Stimulated activated CD4-positive, alpha-beta T cell treated with anti-CD3 and anti-CD28 coated beads, Interleukin-4, amount 100 ng/mL, for 1 hour (primary cell): ENCODE measurements at regions not wholly inside any gene's neighbourhood (a gene's known extent, or its start where the extent isn't known, plus 50 kb on each side); places are given as distances from the start of the nearest gene placed in this dataset.

ENCODE experiments used
- DNase-seq: peaks from one replicate; pipeline ENCODE4 v3.0.0-alpha.2; 2020

DNA sequence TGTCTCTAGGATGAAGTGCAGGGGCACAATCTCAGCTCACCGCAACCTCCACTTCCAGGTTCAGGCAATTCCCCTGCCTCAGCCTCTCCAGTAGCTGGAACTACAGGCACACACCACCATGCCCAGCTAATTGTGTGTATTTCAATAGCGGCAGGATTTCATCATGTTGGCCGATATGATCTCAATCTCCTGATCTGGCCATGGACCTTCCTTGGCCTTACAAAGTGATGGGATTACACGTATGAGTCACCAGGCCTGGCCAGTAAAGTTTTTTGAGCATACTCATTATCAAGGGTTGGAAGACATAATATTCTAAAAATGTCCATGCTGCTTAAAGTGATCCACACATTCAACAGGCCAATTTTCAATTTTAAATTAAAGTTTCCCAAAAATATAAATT is 914.4 kb upstream of the TSPY4 start:
- no peak for DNase-seq

DNA sequence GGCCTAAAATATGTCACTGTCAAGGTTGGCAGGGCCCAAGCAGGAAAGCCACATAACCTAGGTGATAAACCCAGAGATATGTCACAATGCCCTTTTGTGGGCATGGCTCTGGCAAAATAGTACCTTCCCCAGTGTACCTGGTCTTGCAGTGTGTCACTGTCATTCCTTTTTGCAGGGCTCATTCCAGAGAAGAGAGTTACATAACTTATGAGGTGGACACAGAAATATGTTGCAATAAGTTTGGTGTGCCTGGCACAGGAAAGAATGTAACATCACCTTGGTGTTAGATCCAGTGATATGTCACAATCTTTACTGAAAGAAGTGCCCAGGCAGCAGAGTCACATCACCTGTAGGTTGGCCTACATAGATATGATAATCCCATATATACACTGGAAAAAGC is 910.8 kb upstream of the TSPY4 start:
- no peak for DNase-seq

DNA sequence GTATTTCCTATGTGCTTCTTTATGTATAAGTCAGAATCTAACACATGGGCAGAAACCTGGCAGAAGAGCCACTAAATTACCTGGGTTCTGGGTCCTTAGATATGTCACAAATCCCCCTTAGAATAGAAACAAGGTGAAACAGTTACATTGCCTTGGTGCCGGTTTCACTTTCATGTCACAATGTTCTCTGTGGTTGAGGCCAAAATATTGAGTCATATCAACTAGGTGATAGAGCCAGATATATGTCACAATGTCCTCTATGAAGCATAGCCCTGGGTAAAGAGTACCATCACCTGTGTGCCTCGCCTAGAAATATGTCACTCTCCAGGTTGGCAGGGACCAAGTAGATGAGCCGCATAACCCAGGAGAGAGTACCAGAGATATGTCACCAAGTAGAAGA is 899.8 kb upstream of the TSPY4 start:
- DNase-seq: no peak

DNA sequence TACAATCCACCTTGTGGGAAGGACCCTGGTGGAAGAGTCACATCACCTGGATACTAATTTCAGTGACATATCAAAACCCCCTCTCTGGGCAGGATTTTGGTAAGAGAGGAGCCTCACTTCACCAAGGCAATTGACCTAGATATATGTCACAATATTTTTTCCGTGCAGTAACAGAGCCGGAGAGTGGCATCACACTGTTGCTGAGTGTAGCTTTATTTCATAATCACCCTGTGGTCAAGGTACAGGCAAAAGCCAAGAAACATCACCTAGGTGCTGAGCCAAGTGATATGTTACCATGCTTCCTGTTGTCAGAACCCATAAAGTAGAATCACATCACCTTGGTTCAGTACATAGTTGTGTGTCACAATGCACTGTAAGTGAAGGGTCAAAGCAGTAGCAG is 895.2 kb upstream of the TSPY4 start:
- no peak for DNase-seq

DNA sequence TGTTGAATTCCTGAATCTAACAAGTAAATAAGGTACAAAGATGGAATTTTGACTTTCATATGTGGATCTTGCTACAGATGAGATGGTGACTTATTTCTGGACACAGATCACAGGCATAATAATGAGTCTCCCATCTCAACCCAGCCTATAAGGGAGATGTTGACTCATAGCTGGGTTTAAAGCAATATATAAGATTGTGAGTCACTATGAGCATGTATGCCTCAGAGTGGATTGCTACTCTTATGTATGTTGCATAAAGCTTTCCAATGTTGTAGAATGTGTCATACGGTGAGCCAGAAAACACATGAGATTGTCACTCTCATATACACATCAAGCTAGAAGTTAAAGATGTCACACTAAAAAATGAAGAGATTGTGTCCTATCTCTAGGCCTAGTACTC is 884.3 kb upstream of the TSPY4 start:
- no peak for DNase-seq

DNA sequence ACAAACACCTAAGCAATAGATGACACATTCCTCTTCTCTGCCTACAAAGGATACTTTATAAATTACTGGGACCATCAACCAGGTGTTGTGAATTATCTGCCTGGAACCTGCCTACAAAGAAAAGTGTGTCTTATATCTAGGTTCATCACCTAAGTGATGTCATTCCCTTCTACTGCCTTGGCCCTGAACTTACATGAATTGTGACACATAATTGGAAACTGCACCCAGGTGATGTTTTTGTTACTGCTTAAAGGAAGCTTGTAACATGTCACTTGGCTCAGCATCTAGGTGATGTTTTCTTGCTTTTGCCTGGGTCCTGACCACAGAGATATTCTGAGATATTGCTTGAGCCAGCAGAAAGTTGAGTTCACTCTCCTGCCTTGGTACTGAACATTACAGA is 870.5 kb upstream of the TSPY4 start:
- no peak for DNase-seq

DNA sequence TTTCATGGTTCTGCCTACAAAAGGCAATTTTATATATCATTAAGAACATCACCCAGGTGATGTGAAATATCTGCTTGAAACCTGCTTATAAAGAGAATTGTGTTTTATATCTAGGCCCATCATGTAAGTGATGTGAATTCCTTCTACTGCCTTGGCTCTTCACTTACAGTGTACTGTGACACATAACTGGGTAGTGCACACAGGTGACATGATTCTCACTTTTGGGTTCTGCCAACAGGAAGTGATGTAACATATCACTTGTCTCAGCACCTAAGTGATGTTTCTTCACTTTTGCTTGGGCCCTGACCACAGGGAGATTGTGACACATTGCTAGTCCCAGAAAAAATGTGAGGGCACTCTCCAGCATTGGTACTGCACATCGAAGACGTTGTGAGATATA is 867.0 kb upstream of the TSPY4 start:
- no peak for DNase-seq

DNA sequence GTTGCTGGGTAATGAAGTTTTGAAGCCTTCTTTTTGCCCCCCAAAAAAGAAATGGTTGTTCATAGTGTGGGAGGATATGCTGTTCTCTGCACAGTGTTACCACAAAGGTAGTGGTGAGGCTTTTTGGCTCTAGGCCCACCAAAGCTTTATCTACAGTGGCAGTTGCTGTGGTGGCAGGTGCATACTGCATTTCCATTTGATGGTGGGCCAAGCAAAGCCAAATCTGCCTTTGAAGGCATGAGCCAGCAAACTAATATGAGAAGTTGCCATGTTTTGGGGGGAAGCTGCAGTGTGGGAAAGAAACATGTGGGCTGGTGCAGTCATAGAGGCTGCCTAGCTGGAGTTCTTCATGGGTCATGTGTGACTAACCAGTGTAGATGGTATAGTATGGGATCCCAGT is 858.1 kb upstream of the TSPY4 start:
- DNase-seq: no peak

DNA sequence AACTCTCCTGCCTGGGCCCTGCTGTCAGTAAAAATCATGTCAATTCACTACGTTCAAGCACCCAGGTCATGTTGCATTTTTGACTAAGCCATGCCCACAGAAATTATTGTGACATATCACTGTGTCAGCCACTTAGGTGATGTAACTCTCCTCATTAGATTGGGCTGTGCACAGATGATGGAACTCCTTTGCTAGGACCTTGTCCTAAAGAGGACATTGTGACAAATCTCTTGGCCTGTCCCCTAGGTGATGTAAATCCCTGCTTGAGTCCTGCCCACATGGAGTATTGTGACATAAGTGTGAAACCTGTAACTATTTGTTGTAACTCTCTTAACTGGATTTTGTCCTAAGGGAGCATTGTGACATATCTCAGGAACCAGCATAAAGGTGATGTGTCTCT is 848.3 kb upstream of the TSPY4 start:
- DNase-seq: no peak

DNA sequence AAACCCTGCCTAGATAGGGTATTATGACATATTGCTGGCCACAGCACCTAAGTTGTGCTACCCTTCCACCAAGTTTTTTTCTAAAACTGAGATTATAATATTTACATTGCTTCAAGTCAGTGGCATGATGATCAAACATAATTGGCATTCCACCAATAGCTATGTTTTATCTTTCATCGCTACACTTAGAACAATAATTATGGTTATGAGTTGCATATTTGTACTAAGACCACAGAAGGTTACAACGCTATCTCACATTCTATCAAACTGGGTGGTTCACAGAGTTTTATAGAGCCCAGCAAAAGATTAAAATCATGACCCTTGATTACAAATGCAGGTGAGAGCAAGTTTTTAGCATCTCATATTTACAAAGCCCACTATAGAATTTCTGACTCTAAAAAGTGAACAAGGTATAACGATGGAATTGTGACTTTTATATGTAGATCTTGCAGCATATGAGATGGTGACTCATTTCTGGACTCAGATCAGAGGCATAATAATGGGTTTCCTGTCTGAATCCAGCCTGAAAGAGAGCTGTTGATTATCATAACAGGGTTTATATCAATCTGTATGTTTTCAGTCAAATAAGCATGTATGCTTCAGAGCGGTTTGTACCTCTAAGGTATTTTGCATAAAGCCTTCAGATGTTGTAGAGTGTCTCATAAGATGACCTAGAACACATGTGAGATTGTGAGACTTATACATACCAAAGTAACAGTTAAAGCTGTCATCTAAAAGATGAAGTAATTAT is 847.2 kb upstream of the TSPY4 start:
- no peak for DNase-seq

DNA sequence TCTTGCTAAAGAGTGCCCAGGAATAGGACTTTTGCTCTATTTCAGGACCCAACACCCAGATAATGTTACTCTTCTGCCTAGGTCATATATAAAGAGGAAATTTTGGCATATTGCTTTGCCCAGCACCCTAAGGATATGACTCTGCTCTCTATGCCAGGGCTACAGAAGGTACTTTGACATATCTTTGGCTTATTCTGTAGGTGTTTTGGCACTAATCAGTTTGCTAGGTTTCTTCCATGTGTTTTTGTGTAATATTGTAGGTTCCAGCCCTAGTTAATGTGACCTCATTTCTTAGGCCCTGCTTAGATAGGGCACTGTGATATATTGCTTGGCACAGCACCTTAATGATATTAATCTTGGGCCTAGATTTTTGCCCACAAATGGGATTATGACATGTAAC is 842.9 kb upstream of the TSPY4 start:
- DNase-seq: no peak

DNA sequence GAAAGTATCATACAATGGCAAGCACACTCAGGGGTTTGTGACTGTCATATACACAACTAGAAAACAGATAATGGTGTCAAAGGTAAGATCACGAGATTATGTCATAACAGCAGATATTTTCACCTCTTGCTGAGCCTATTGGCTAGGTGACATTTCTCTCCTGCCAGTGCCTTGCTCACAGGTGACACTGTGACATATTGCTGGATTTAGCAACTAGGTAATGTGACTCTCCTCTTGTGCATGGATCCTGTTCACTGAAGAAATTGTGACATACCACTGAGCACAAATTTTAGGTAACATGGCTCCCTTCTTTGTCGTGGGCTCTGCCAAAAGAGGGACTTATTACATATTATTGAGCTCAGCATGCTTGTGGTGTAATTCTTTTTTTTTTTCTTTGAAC is 842.0 kb upstream of the TSPY4 start:
- no peak for DNase-seq

DNA sequence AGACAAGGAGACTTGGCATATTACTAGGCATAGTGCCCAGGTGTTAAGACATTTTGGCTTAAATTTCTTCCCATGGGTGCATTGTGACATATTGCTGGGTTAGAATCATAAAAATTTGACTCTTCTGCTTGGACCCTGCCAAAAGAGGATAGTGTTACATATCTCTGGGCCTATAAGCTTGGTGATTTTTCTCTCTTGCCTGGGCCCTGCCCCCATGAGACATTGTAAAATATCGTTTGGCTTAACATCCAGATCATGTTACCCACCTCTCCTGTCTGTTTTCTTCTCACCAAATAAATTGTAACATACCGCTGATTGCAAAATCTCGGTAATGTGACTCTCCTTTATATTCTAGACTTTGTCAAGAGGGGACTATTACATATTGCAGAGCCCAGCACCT is 836.4 kb upstream of the TSPY4 start:
- DNase-seq: no peak

DNA sequence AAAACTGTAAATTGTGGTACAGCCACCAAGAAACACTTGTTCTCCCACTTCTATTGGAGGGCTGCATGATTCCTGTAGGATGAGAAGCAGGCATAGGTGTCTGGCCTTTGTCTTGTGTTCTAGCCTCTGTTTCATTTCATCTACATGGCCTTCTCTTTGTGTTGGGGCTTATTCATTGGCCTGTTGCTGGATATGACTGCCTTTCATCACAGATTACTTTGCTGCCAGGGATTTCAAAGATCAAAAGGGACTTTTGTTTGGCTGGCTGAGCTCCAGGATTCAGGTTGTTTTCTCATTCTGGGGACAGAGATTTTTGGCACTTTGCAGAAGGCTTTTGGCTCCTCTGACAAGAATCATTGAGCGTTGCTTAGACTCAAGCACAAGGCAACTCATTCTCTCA is 803.8 kb upstream of the TSPY4 start:
- no peak for DNase-seq

DNA sequence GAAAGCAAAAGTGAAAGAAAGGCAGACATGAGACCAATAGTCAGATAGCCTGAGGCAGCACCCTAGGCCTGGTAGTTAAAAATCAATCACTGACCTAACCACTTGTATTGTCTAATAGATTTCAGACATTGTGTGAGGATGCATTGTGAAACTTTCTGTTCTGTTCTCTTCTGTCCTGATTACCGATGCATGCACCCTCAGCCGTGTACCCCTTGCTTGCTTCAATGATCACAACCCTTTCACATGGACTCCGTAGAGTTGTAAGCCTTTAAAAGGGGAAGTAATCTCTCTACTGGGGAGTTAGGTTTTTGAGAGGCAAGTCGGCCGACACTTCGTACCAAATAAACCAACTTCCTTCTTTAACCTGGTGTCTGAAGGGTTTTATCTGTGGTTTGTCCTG is 801.6 kb upstream of the TSPY4 start:
- no peak for DNase-seq

DNA sequence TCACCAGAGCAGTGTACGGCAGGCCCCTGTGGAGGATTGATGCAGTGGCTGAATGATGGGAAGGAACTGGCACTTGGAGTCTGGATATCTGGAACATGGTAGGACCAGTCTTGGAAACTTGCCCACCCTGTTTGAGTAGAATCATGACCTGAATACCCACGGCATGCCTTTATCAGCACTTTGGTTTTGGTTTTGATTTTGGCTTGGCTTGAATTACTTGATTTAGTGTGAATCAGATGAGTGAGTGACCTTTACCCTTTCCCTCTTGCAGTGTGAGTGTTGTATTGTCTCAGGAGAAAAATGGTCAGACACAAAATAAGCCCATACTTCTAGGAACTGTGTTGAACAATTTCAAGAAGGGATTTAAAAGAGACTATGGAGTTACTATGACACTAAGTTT is 801.0 kb upstream of the TSPY4 start:
- DNase-seq: no peak

DNA sequence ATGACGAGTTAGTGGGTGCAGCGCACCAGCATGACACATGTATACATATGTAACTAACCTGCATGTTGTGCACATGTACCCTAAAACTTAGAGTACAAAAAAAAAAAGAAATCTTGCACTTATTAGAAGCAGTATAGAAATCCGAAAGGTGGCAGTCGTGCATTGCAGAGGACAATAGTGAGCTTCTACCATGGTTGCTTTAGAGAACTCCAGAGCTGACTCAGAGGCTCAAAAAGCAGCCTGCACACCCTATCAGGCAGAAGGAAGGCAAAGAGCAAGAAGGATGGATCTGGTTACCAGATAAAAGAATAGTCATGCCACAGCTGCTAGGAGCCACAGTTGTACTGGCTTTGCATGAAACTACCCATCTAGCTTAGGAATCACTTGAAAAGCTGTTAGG is 796.0 kb upstream of the TSPY4 start:
- no peak for DNase-seq

DNA sequence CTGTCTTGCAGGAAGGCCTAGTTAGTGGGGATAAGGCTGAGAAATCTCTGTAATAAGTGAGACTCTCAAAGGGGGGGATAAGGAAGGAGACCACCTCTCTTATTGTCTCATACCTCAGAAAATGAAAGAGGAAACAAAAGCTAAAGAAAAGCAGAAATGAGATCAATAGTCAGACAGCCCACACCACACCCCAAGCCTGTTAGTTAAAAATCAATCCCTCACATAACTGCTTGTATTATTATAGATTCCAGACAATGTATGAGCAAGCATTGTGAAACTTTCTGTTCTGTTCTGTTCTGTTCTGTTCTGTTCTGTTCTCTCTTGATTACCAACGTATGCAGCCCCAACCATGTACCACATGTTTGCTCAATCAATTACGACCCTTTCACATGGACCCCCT is 792.5 kb upstream of the TSPY4 start:
- no peak for DNase-seq

DNA sequence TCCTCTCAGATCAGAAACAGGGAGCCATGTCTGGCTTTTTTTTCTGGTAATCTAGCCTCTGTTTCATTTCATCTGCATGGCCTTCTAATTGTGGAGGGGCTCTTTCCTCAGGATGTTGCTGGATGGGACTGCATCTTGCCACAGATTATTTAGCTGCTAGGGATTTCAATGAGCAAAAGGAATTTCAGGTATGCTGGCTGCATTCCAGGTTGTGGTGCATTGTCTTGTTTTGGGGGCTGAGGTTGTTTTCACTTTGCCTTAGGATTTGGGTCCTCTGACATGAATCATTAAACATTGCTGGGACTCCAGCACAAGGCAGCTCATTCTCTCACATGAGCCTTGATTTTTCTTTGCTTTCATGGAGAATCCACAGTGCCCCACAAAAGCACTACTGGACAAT is 789.3 kb upstream of the TSPY4 start:
- DNase-seq: no peak

DNA sequence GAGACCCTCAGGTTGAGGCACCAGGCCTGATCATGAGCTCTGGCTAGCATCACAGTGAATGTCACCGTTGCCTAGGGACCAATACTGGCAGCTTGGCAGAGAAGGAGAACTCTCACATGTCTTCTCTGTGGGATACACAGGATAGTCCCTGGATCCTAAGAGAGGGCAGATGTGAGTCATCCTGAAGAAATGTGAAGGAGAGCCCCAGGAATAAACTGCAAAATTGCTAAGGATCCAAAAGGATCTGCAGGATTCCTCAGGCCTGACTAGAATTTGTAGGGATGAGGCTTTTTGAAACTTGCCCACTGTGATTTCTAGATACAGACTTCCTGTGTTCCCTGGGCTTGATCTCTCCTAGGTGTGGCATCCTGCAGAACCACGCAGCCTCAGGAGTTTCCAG is 785.9 kb upstream of the TSPY4 start:
- no peak for DNase-seq

DNA sequence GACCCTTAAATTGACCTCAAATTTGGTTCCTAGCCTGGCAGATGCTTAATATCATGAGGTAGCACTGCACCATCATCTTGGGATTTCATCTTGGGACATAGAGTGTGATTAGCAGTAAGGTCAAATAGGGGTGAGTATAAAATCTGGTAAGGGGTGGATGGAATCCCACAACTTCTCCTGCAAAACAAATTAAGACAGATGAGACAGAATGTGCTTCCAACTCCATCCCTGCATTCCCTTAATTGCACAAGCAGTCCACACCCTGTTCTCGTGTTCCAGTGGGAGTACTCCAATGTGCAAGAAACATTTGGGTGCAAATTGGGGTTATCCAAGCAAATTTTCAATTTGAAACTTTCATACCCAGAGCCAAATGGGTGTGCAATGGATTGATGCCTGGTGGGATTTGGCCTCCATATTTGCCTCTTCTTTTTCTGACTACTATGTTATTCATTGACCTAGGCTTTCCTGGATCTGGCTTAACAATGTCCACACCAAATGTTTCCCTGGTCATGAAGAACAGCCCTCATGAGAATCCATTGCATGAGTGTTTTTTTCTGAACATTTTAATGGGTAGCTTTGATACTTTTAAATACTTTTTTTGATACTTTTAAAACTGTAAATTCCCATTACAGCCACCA is 785.0 kb upstream of the TSPY4 start:
- no peak for DNase-seq

DNA sequence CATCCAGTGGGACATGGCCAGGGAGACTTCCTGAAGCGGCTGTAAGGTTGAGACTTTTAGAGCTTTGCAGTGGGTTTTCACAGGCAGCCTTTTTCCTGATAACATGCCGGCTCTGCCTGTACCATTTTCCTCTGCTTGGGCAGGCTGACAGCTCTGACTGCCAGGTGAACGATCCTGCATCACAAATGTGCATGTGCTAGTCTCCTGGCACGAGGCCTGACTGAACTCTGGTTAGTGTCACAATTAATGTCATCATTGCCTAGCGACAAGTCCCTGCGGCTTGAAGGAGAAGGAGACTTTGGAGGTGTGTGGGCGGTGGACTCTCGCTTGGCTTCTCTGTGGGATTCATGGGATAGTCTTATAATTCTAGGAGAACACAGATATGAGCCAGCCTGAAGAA is 783.6 kb upstream of the TSPY4 start:
- no peak for DNase-seq

DNA sequence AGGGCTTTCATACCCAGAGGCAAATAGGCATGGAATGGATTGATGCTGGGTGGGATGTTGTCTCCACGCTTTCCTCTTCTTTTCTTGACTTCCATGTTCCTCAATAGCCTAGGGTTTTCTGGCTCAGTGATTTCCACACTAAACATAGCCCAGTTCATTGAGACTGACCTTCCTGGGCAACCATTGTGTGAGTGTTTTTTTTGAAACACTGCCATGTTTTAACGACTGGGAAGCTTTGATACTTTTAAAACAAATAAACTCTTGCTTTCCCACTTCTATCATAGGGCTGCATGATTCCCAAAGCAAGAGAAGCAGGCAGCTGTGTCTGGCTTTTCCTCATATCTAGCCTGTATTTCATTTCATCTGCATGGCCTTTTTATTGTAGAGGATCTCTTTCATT is 775.9 kb upstream of the TSPY4 start:
- no peak for DNase-seq

DNA sequence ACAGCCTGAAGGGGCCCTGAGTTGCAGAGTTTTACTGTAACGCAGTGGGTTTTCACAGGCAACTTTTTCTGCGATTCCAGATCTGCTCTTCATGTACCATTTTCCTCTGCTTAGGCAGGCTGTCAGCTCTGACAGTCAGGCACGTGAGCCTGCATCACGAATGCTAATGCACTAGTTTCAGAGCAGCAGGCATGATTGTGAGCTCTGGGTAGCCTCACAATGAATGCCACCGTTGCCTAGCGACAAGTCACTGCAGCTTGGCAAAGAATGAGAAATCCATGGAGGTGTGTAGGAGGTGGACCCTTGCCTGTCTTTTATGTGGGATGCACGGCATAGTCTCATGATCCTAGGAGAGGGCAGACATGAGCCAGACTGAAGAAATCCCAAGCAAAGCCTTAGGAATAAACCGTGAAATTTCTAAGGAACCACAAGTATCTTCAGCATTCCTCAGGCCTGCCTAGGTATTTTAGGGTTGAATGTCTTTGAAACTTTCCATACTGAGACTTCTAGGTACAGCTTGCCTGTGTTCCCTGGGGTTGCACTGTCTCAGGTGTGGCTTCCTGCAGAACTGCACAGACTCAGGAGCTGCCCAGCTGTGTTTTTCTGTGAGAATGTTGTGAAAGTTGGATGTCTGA is 774.7 kb upstream of the TSPY4 start:
- no peak for DNase-seq

DNA sequence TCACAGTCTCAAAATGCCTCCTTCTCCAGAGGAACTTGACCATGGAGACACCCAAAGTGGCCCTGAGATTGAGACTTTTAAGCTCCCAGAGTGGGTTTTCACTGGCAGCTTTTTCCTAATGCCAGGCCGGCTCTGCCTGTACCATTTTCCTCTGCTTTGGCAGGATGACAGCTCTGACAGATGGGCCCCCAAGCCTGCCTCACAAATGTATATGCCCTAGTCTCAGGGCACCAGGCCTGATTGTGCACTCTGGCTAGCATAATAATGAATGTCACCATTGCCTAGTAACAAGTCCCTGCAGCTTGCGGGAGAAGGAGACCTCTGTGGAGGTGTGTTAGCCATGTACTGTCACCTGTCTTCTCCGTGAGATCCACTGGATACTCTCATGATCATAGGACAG is 772.8 kb upstream of the TSPY4 start:
- DNase-seq: no peak
